Hepatocyte (in vitro differentiated cells): ENCODE measurements at regions not wholly inside any gene's neighbourhood (a gene's known extent, or its start where the extent isn't known, plus 50 kb on each side); places are given as distances from the start of the nearest gene placed in this dataset.

Experiments
- CTCF ChIP-seq: fragments of 200-600 bp; sonication (generic); IDR thresholded peaks from 2 replicates; pipeline ENCODE4 v1.5.1; 2016; ENCODE audit warnings: antibody characterized with exemption, mild to moderate bottlenecking; ENCODE audit not compliant: poor library complexity
- EZH2 ChIP-seq: fragments of 200-600 bp; sonication (generic); IDR thresholded peaks from 2 replicates; pipeline ENCODE4 v1.6.1; 2016; ENCODE audit warnings: antibody characterized with exemption, mild to moderate bottlenecking, borderline replicate concordance

GRCh38 chr2:136522724-136523123, 242.6 kb upstream of the THSD7B start:
- no peak for TF ChIP-seq EZH2
- TF ChIP-seq CTCF, result no peak
